ENCODE measurements at regions not wholly inside any gene's neighbourhood (a gene's known extent, or its start where the extent isn't known, plus 50 kb on each side); places are given as distances from the start of the nearest gene placed in this dataset.

GRCh38 chr7:91434836-91435235 is 170.6 kb downstream of the FZD1 start:
- TF ChIP-seq CTCF (conservative IDR thresholded peaks at IDR 0.05; ENCODE audit: low read depth, low read length) = no peak
- TF ChIP-seq EZH2 (IDR thresholded peaks at IDR 0.05; ENCODE audit: low read length, unreplicated experiment) = no peak
- TF ChIP-seq EZH2phosphoT487 (IDR thresholded peaks at IDR 0.05; ENCODE audit: borderline replicate concordance, low read length) = no peak
